GM06990 (cell line): ENCODE measurements at regions not wholly inside any gene's neighbourhood (a gene's known extent, or its start where the extent isn't known, plus 50 kb on each side); places are given as distances from the start of the nearest gene placed in this dataset.

ENCODE experiments used
- DNase-seq: peaks from one replicate; pipeline ENCODE4 v3.0.0-alpha.2; 2011; ENCODE audit not compliant: insufficient read length; ENCODE audit errors: extremely low read depth
- H3K27me3 ChIP-seq: replicated peaks from 2 replicates; pipeline ENCODE4 v1.6.0; 2011; ENCODE audit warnings: low read length; ENCODE audit not compliant: control insufficient read depth, insufficient read depth
- H3K36me3 ChIP-seq: 2 replicates; pipeline ENCODE4 v1.5.1; 2011; ENCODE audit warnings: low read length; ENCODE audit not compliant: control insufficient read depth, insufficient read depth
- H3K4me3 ChIP-seq: replicated peaks from 2 replicates; pipeline ENCODE4 v1.5.1; 2011; ENCODE audit warnings: low read depth, mild to moderate bottlenecking, control low read depth, low read length
- TF ChIP-seq, protein P1 (sequence below): IDR thresholded peaks from 2 replicates; pipeline ENCODE4 v1.5.1; 2011; ENCODE audit warnings: low read length, control low read depth, mild to moderate bottlenecking, inconsistent platforms; ENCODE audit not compliant: insufficient read depth, poor library complexity, severe bottlenecking

DNA sequence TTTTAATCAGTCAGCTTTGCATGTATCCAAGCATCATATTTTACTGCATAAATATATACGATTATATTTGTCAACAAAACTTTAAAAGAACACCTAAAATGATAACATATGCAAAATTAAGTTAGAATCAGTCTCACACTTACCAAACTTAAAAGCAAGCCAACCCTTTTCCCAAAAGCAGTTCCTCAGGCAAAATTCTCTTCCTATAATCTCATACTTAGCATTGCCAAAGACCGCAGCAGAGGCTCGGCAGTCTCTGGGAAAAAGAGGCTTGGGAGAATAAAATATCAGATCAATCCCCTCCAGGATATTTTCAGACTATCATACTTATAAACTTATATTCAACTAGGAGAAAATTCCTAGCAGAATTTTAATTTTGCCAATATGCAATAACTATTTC, 93.2 kb upstream of the RGS18 start:
- no peak for DNase-seq
- Histone ChIP-seq H3K36me3 (no peaks in the 10 kb centered on the region), H3K27me3 (no peaks in the 10 kb centered on the region), H3K4me3 (no peak overlapping the region)
- TF ChIP-seq, protein P1, sequence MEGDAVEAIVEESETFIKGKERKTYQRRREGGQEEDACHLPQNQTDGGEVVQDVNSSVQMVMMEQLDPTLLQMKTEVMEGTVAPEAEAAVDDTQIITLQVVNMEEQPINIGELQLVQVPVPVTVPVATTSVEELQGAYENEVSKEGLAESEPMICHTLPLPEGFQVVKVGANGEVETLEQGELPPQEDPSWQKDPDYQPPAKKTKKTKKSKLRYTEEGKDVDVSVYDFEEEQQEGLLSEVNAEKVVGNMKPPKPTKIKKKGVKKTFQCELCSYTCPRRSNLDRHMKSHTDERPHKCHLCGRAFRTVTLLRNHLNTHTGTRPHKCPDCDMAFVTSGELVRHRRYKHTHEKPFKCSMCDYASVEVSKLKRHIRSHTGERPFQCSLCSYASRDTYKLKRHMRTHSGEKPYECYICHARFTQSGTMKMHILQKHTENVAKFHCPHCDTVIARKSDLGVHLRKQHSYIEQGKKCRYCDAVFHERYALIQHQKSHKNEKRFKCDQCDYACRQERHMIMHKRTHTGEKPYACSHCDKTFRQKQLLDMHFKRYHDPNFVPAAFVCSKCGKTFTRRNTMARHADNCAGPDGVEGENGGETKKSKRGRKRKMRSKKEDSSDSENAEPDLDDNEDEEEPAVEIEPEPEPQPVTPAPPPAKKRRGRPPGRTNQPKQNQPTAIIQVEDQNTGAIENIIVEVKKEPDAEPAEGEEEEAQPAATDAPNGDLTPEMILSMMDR = no peak

DNA sequence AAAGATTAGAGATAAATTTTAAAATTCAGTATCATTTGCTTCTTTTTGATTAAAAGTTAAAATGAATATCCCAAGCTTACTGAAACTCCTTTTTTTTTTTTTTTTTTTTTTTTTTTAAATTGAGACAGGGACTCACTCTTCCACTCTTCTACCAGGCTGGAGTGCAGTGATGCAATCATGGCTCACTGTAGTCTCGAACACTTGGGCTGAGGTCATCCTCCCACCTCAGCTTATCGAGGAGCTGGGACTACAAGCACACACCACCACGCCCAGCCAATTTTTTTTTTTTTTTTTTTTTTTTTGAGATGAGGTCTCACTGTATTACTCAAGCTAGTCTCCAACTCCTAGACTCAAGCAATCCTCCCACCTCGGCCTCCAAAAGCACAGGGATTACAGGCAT, 92.1 kb upstream of the RGS18 start:
- TF ChIP-seq, protein P1 = no peak
- Histone ChIP-seq H3K27me3 (no peaks in the 10 kb centered on the region), H3K36me3 (no peaks in the 10 kb centered on the region), H3K4me3 (no peak overlapping the region)
- no peak for DNase-seq

DNA sequence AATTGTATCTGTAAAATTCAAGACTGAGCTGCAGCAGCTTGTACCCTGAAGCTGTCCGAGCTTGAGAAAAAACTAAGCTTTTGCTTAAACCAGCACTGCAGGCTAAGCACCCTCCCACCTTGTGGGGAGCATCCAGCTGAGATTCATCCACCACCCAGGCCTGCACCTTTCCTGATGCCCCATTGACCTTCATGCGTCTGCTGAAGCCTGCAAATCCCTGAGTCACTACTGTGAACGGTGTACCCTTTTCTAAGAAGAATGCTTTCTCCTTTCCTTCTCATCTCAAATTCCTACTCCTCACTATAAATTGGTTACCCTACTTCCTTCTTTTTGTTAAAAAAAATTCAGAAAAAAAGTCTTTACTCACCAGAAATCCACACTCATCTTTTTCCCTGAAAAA, 90.9 kb upstream of the RGS18 start:
- TF ChIP-seq, protein P1 = no peak
- Histone ChIP-seq H3K27me3 (no peaks in the 10 kb centered on the region), H3K4me3 (no peak overlapping the region), H3K36me3 (no peaks in the 10 kb centered on the region)
- no peak for DNase-seq

DNA sequence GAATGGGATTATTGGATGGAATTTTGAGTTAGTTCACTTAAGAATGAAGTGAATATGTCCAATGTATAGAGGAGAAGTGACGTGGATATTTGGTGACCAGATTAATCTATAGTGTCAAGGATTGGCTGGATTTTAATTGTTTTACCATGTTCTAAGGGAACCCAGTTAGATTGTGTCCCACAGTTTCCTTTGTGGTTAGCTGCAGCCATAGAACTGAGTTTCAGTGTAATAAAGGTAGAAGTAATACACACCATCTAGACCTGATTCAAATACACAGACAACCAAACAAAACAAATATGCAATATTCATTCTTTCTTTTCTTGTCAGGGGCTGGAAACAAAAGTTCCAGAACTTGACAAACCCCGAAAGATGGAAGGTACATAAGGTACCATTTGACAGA, 88.0 kb upstream of the RGS18 start:
- Histone ChIP-seq H3K27me3 (no peaks in the 10 kb centered on the region), H3K36me3 (no peaks in the 10 kb centered on the region), H3K4me3 (no peak overlapping the region)
- TF ChIP-seq, protein P1 = no peak
- DNase-seq = no peak

DNA sequence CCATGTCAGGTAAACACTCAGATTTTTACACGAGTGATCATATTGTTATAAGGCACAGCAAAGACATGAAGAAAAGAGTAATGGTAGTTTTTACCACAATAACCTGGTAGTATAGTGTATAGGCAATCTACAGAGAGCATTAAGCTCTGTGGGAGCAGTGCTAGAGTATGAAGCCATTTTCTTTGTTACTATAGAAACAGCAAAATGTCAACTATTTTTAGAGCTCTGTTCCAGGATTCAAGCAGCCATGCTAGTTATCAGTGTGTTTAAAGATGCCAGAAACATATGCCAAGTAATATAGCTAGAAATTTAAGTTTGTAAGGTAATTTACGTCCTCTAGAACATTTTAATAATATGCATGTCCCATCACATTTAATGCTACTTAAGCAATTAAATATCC, 77.6 kb upstream of the RGS18 start:
- TF ChIP-seq, protein P1 = no peak
- Histone ChIP-seq H3K27me3 (no peaks in the 10 kb centered on the region), H3K4me3 (no peak overlapping the region), H3K36me3 (no peaks in the 10 kb centered on the region)
- no peak for DNase-seq

DNA sequence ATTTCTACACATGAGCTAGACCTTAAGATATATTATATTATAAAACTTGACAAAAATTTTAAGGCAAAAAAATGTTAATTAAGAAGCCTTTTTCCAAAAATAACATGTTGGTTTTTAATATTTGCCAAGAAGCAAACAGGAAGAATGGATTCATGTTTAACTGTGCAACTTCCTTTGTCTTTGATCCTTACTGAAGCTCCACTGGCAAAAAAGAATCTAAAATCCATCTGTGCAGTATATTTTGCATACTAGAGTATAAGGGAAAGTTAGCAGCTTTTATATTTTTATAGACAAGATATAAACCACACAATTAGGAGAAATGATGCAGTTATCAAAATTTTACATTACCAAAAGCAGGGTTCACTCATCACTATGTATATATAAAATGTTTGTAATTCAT, 76.9 kb upstream of the RGS18 start:
- no peak for DNase-seq
- Histone ChIP-seq H3K36me3 (no peaks in the 10 kb centered on the region), H3K27me3 (no peaks in the 10 kb centered on the region), H3K4me3 (no peak overlapping the region)
- TF ChIP-seq, protein P1 = no peak
